Gastrocnemius medialis (tissue), 4 donors: ENCODE measurements at regions not wholly inside any gene's neighbourhood (a gene's known extent, or its start where the extent isn't known, plus 50 kb on each side); places are given as distances from the start of the nearest gene placed in this dataset.

ENCODE experiments used
- ATAC-seq, 2 donors: fragments of 150-250 bp; one replicate each; pipeline ENCODE4 v1.9.1; 2016
- DNase-seq, 2 donors: peaks; one replicate each; pipeline ENCODE4 v3.0.0-alpha.2; 2019
- H3K27ac ChIP-seq, 4 donors: fragments of 200-600 bp; sonication (generic); 1 replicate in 1 of 4; 2 replicates in 3 of 4; pipeline ENCODE4 v1.5.1; 2016 to 2018; ENCODE audit warnings: mild to moderate bottlenecking in 2 of 4, moderate library complexity in 1 of 4
- H3K27me3 ChIP-seq, 3 donors: fragments of 200-600 bp; sonication (generic) in 2 of 3; 1 replicate in 1 of 3; 2 replicates in 2 of 3; pipeline versions ENCODE4 v1.5.1 to v1.6.0; 2016 to 2019; ENCODE audit warnings: mild to moderate bottlenecking in 1 of 3, moderate library complexity in 1 of 3
- H3K36me3 ChIP-seq, 2 donors: fragments of 200-600 bp; sonication (generic) in 1 of 2; one replicate each; pipeline ENCODE4 v1.5.1; 2017 to 2018
- H3K4me1 ChIP-seq, 2 donors: fragments of 200-600 bp; sonication (generic) in 1 of 2; one replicate each; pipeline ENCODE4 v1.5.1; 2016 to 2017; ENCODE audit warnings: mild to moderate bottlenecking in 2 of 2
- H3K4me3 ChIP-seq, 4 donors: fragments of 200-600 bp; sonication (generic) in 3 of 4; 1 replicate in 1 of 4; 2 replicates in 3 of 4; pipeline ENCODE4 v1.5.1; 2016 to 2019; ENCODE audit warnings: mild to moderate bottlenecking in 2 of 4
- H3K9me3 ChIP-seq, 3 donors: fragments of 200-600 bp; sonication (generic) in 2 of 3; 1 replicate in 1 of 3; 2 replicates in 2 of 3; pipeline ENCODE4 v1.5.1; 2016 to 2019
- CTCF ChIP-seq, 5 experiments: fragments of 450-650 bp in 3 of 5; fragments of 200-600 bp in 2 of 5; sonication (generic) in 2 of 5; IDR thresholded peaks in 4 of 5; conservative IDR thresholded peaks in 1 of 5; 1 replicate in 4 of 5; 2 replicates in 1 of 5; pipeline ENCODE4 v1.5.1; 2016 to 2019; ENCODE audit warnings: antibody characterized with exemption in 5 of 5, mild to moderate bottlenecking in 3 of 5, moderate library complexity in 3 of 5
- POLR2A ChIP-seq, 2 donors: fragments of 450-650 bp; IDR thresholded peaks; one replicate each; pipeline ENCODE4 v1.6.1; 2017; ENCODE audit warnings: antibody characterized with exemption in 2 of 2, mild to moderate bottlenecking in 2 of 2, moderate library complexity in 2 of 2
- in situ Hi-C, 4 donors: fragments of 200-750 bp; cut with MboI; loops; one replicate each; pipeline versions ENCODE4 v1.15.0 to v1.8.0; 2017; ENCODE audit warnings: low sequenced_read_pairs in 4 of 4
- intact Hi-C: fragments of 100-400 bp; cut with DNase I; formaldehyde crosslinking; loops from one replicate; pipeline ENCODE4 v1.15.1; 2023; ENCODE audit warnings: low total_unique reads

GRCh38 chr6:126792340-126793085 lies 326.0 kb upstream of the RSPO3 start:
- H3K9me3 ChIP-seq = no peaks in the 10 kb centered on the region
- H3K27me3 ChIP-seq = no peaks in the 10 kb centered on the region
- in situ Hi-C loops = no loop called here
- no peaks in the 10 kb centered on the region for H3K36me3 ChIP-seq
- no peak for TF ChIP-seq POLR2A (IDR thresholded peaks at IDR 0.05)
- H3K4me3 ChIP-seq = no peak overlapping the region
- intact Hi-C loops = no loop called here
- no peak for ATAC-seq
- H3K27ac ChIP-seq = no peak overlapping the region
- H3K4me1 ChIP-seq = no peaks in the 10 kb centered on the region
- DNase-seq = no peak

DNA sequence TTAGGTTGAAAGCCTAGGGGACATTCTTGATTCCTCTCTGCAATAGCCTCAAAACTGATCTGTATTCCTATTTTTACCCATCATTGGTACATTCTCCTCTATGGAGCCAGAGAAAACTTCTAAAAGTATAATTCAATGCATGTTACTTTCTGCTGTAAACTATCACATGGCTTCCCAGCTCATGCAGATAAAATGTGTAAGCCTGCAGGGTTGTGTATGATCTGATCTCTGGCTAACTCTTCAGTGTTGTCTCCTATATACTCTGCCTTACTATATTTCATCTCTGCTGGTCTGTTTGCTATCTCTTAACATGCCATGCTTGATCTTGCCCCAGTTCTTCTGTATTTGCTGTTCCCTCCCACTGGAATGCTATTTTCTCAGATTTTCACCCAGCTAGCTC lies 323.3 kb upstream of the RSPO3 start:
- no peaks in the 10 kb centered on the region for H3K27me3 ChIP-seq
- no peak overlapping the region for H3K4me3 ChIP-seq
- DNase-seq = no peak
- TF ChIP-seq CTCF (IDR thresholded peaks at IDR 0.05 in 4 of 5, conservative IDR thresholded peaks at IDR 0.05 in 1 of 5) = no peak
- no peak for TF ChIP-seq POLR2A (IDR thresholded peaks at IDR 0.05)
- H3K9me3 ChIP-seq = no peaks in the 10 kb centered on the region
- H3K4me1 ChIP-seq = no peaks in the 10 kb centered on the region
- no peaks in the 10 kb centered on the region for H3K36me3 ChIP-seq
- no peak overlapping the region for H3K27ac ChIP-seq
- intact Hi-C loops = no loop called here
- in situ Hi-C loops = no loop called here
- ATAC-seq = no peak

GRCh38 chr6:126797981-126798380 lies 320.5 kb upstream of the RSPO3 start:
- H3K4me1 ChIP-seq = no peaks in the 10 kb centered on the region
- H3K4me3 ChIP-seq = no peak overlapping the region
- H3K27ac ChIP-seq = no peak overlapping the region
- H3K27me3 ChIP-seq = no peaks in the 10 kb centered on the region
- no peaks in the 10 kb centered on the region for H3K9me3 ChIP-seq
- intact Hi-C loops = no loop called here
- in situ Hi-C loops = no loop called here
- no peak for ATAC-seq
- no peaks in the 10 kb centered on the region for H3K36me3 ChIP-seq
- no peak for DNase-seq
- no peak for TF ChIP-seq POLR2A (IDR thresholded peaks at IDR 0.05)

GRCh38 chr6:126803769-126804168 lies 314.7 kb upstream of the RSPO3 start:
- H3K4me3 ChIP-seq = no peak overlapping the region
- no peaks in the 10 kb centered on the region for H3K9me3 ChIP-seq
- TF ChIP-seq POLR2A (IDR thresholded peaks at IDR 0.05) (no peak), CTCF (IDR thresholded peaks at IDR 0.05 in 4 of 5, conservative IDR thresholded peaks at IDR 0.05 in 1 of 5) (no peak)
- H3K36me3 ChIP-seq = no peaks in the 10 kb centered on the region
- peaks cover 0 to 3% of the 10 kb centered on the region in 2 donors for H3K4me1 ChIP-seq
- in situ Hi-C loops (loop anchor here in 2 of 4 donors (10.0 to 25.0 kb wide), 3 partner anchors 309 to 461 kb away; partner anchors contain the start of genes RSPO3 (in 2 of the 2) and RNF146 (in 1 of the 2)), intact Hi-C loops (loop anchor here (1.0 to 2.0 kb wide), 3 partner anchors 318 to 463 kb away; partner anchors contain the start of gene RNF146)
- no peak for ATAC-seq
- no peak overlapping the region for H3K27ac ChIP-seq
- no peak for DNase-seq
- H3K27me3 ChIP-seq = no peaks in the 10 kb centered on the region

DNA sequence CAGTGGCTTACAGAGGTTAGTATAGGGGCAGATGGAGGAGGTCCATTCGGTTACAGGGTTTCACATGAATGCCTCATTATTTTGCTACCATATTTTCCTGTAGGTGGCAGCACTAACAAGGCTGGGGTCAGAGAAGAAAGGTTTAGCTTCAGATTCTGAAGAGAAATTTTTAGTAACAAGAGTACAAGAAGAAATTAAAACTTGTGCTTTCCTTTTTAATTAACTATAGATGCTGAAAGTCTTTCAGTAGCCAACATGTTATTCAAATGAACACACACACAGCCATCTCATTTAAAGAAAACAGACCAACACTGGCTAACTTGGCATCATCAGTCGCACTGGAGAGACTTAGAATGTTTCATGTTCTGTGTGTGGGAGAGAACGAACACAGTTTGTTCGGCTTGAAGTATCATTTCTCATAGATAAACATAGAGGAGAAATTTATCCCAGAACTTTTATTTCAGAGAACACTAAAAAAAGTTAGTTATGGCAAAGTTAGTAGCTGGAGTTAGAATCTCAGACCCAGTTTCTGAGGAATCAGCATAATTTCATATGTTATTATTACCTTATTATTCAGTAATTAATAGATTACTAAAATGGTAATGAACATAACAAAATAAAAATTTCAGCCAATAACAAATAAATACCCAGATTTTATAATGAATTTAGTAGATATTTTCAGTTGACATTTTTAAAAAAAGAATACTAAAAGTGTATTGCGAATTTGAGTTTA lies 314.0 kb upstream of the RSPO3 start:
- no peaks in the 10 kb centered on the region for H3K27me3 ChIP-seq
- no peaks in the 10 kb centered on the region for H3K9me3 ChIP-seq
- no peaks in the 10 kb centered on the region for H3K36me3 ChIP-seq
- peaks cover 0 to 3% of the 10 kb centered on the region in 2 donors for H3K4me1 ChIP-seq
- H3K4me3 ChIP-seq = no peak overlapping the region
- H3K27ac ChIP-seq = no peak overlapping the region
- TF ChIP-seq CTCF (IDR thresholded peaks at IDR 0.05 in 4 of 5, conservative IDR thresholded peaks at IDR 0.05 in 1 of 5) (peak; percentile 39 to 79 (median 62)), POLR2A (IDR thresholded peaks at IDR 0.05) (no peak)
- intact Hi-C loops (loop anchor here (1.0 to 2.0 kb wide), 3 partner anchors 317 to 462 kb away; partner anchors contain the start of gene RNF146), in situ Hi-C loops (loop anchor here in 2 of 4 donors (10.0 to 25.0 kb wide), 3 partner anchors 308 to 460 kb away; partner anchors contain the start of genes RSPO3 (in 2 of the 2) and RNF146 (in 1 of the 2))
- peak in 1 of 2 donors; percentile 4 for DNase-seq
- peak; percentile 66 to 87 for ATAC-seq
